GM11168 (cell line): ENCODE measurements at regions not wholly inside any gene's neighbourhood (a gene's known extent, or its start where the extent isn't known, plus 50 kb on each side); places are given as distances from the start of the nearest gene placed in this dataset.
"Not testable (repeated sequence)": the region's sequence is repeated elsewhere in the genome, so short reads cannot be mapped to it uniquely, and the experiment has no call there.

Experiments used
- in situ Hi-C: fragments of 300-500 bp; cut with MboI; formaldehyde crosslinking; loops from one replicate; pipeline ENCODE4 v1.12.0; 2022; ENCODE audit warnings: low sequenced_read_pairs; ENCODE audit not compliant: unreplicated experiment

DNA sequence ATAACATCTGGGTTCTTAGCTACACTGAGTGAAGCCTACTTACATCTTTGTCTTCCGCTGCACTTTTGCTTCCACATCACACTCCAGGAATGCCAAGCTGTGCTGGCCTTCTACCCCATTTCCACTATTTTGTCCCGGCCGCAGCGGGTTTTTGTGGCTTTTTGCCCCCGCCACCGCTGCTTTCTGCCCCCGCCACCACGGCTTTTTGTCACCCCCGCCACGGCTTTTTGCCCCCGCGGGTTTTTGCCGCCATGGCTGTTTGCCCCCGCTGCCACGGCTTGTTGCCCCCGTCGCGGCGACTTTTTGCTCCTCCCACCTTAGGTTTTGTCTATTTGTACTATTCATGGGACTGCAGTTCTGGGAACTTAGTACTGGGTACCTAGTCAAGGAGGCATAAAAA is 875.4 kb downstream of the ZNF37A start:
- in situ Hi-C loops: not testable (repeated sequence)

- in situ Hi-C loops: loop anchor here (10.0 kb wide), 1 partner anchor 705 kb away; no protein-coding TSS in a partner anchor
These were observed 885.4 kb downstream of the ZNF37A start for GRCh38 chr10:38979535-38979934.
